H1 (cell line): ENCODE measurements at regions not wholly inside any gene's neighbourhood (a gene's known extent, or its start where the extent isn't known, plus 50 kb on each side); places are given as distances from the start of the nearest gene placed in this dataset.

Experiments used
- CTCF ChIA-PET: fragments of 300-600 bp; sonication (Branson Sonifier 250); formaldehyde crosslinking; loops from one replicate; lab custom pipeline; 2021; ENCODE audit not compliant: partially characterized antibody; lab: Charles Lee
- POLR2A ChIA-PET: fragments of 300-600 bp; sonication (Branson Sonifier 250); formaldehyde crosslinking; loops from one replicate; lab custom pipeline; 2021; ENCODE audit warnings: inconsistent platforms; ENCODE audit not compliant: partially characterized antibody; lab: Charles Lee
- DNase-seq, 2 experiments: peaks; one replicate each; pipeline versions ENCODE4 v3.0.0 to v3.0.0-alpha.2; 2010 to 2022; ENCODE audit warnings: low spot score in 2 of 2, low read depth in 1 of 2, mixed read lengths in 1 of 2
- FAIRE-seq: peaks from 2 replicates; lab custom pipeline; 2011; peaks lifted over from hg19 to GRCh38; lab: Jason Lieb, UNC
- H2AFZ ChIP-seq: 2 replicates; pipeline ENCODE4 v1.8.1; 2012; ENCODE audit warnings: low read length, inconsistent platforms
- H2AK5ac ChIP-seq: 2 replicates; pipeline ENCODE4 v1.6.1; 2013; ENCODE audit warnings: low read depth, low read length
- H2BK120ac ChIP-seq: replicated peaks from 2 replicates; pipeline ENCODE3; 2013; ENCODE audit warnings: low read depth, low read length, inconsistent platforms
- H2BK12ac ChIP-seq: 2 replicates; pipeline ENCODE4 v1.6.1; 2013; ENCODE audit warnings: low read depth, low read length
- H2BK15ac ChIP-seq: 2 replicates; pipeline ENCODE4 v1.6.1; 2013; ENCODE audit warnings: low read length
- H2BK20ac ChIP-seq: 2 replicates; pipeline ENCODE4 v1.6.1; 2013; ENCODE audit warnings: low read length
- H2BK5ac ChIP-seq: 2 replicates; pipeline ENCODE4 v1.6.1; 2013; ENCODE audit warnings: low read depth, low read length
- H3K14ac ChIP-seq: 2 replicates; pipeline ENCODE4 v1.6.1; 2013; ENCODE audit warnings: inconsistent platforms; ENCODE audit not compliant: insufficient read length
- H3K18ac ChIP-seq: 2 replicates; pipeline ENCODE4 v1.6.1; 2013; ENCODE audit warnings: low read length; ENCODE audit errors: extremely low read depth
- H3K23ac ChIP-seq: 2 replicates; pipeline ENCODE4 v1.6.1; 2013; ENCODE audit warnings: inconsistent platforms; ENCODE audit not compliant: insufficient read length
- H3K23me2 ChIP-seq: 2 replicates; pipeline ENCODE4 v1.6.1; 2013; ENCODE audit warnings: low read depth, low read length
- H3K27ac ChIP-seq: 2 replicates; pipeline ENCODE4 v1.6.1; 2011; ENCODE audit warnings: low read depth, low read length, inconsistent platforms
- H3K27me3 ChIP-seq, 4 experiments: replicated peaks in 1 of 4; 1 replicate in 1 of 4; 2 replicates in 3 of 4; pipeline versions ENCODE4 v1.6.1 to v1.8.1; 2011 to 2013; ENCODE audit warnings: low read length in 3 of 4, mild to moderate bottlenecking in 3 of 4, inconsistent platforms in 2 of 4, mixed read lengths in 2 of 4, moderate library complexity in 1 of 4; ENCODE audit not compliant: control insufficient read depth in 3 of 4, insufficient read depth in 3 of 4; ENCODE audit errors: extremely low read depth in 1 of 4
- H3K36me3 ChIP-seq, 4 experiments: 2 replicates each; pipeline versions ENCODE4 v1.6.1 to v1.8.1; 2011 to 2013; ENCODE audit warnings: mild to moderate bottlenecking in 4 of 4, low read length in 3 of 4, moderate library complexity in 2 of 4, control low read depth in 1 of 4, inconsistent platforms in 1 of 4; ENCODE audit not compliant: insufficient read depth in 4 of 4, control insufficient read depth in 2 of 4
- H3K4ac ChIP-seq: replicated peaks from 2 replicates; pipeline ENCODE3; 2013; ENCODE audit warnings: low read length, low read depth, mixed read lengths, inconsistent platforms; ENCODE audit not compliant: insufficient read length
- H3K4me1 ChIP-seq, 4 experiments: replicated peaks in 1 of 4; 1 replicate in 1 of 4; 2 replicates in 3 of 4; pipeline versions ENCODE4 v1.6.1 to v1.8.1; 2011 to 2013; ENCODE audit warnings: low read length in 3 of 4, inconsistent platforms in 2 of 4, mixed read lengths in 1 of 4; ENCODE audit not compliant: insufficient read depth in 4 of 4, control insufficient read depth in 3 of 4
- H3K4me2 ChIP-seq, 2 experiments: 2 replicates each; pipeline versions ENCODE4 v1.6.1 to v1.8.1; 2011 to 2013; ENCODE audit warnings: low read depth in 2 of 2, low read length in 2 of 2, control low read depth in 1 of 2, inconsistent platforms in 1 of 2, mild to moderate bottlenecking in 1 of 2; ENCODE audit not compliant: insufficient read depth in 1 of 2
- H3K4me3 ChIP-seq, 4 experiments: fragments of 200-600, 300-600 bp in 1 of 4; sonication (generic), shearing (Covaris generic), sonication (Bioruptor Twin) in 1 of 4; 2 replicates each; pipeline versions ENCODE4 v1.5.1 to v1.8.1; 2011 to 2016; ENCODE audit warnings: low read length in 4 of 4, low read depth in 3 of 4, control low read depth in 2 of 4, inconsistent platforms in 2 of 4, mild to moderate bottlenecking in 2 of 4, mixed read lengths in 1 of 4, moderate library complexity in 1 of 4; ENCODE audit not compliant: insufficient read depth in 2 of 4; ENCODE audit errors: extremely low read depth in 1 of 4
- H3K56ac ChIP-seq: replicated peaks from 2 replicates; pipeline ENCODE3; 2013; ENCODE audit warnings: low read depth, mild to moderate bottlenecking, mixed read lengths, low read length, inconsistent platforms; ENCODE audit not compliant: insufficient read length
- H3K79me1 ChIP-seq: 2 replicates; pipeline ENCODE4 v1.6.1; 2013; ENCODE audit warnings: low read depth, low read length, control low read depth
- H3K79me2 ChIP-seq, 2 experiments: 2 replicates each; pipeline versions ENCODE4 v1.6.1 to v1.8.1; 2012 to 2013; ENCODE audit warnings: low read length in 2 of 2, mild to moderate bottlenecking in 2 of 2, inconsistent platforms in 1 of 2; ENCODE audit not compliant: insufficient read depth in 2 of 2, control insufficient read depth in 1 of 2
- H3K9ac ChIP-seq, 4 experiments: replicated peaks in 1 of 4; 1 replicate in 1 of 4; 2 replicates in 3 of 4; pipeline versions ENCODE4 v1.6.1 to v1.8.1; 2011 to 2013; ENCODE audit warnings: low read depth in 3 of 4, low read length in 3 of 4, control low read depth in 2 of 4, mild to moderate bottlenecking in 2 of 4, moderate library complexity in 2 of 4, inconsistent platforms in 1 of 4; ENCODE audit errors: extremely low read depth in 1 of 4
- H3K9me3 ChIP-seq, 2 experiments: 2 replicates each; pipeline versions ENCODE4 v1.6.1 to v1.8.1; 2012 to 2013; ENCODE audit warnings: mild to moderate bottlenecking in 2 of 2, moderate library complexity in 2 of 2, control low read depth in 1 of 2, inconsistent platforms in 1 of 2, low read depth in 1 of 2, low read length in 1 of 2, mixed read lengths in 1 of 2; ENCODE audit not compliant: insufficient read depth in 2 of 2
- H4K20me1 ChIP-seq, 2 experiments: replicated peaks in 1 of 2; 2 replicates each; pipeline versions ENCODE3 to v1.8.1; 2011 to 2013; ENCODE audit warnings: inconsistent platforms in 2 of 2, low read length in 2 of 2, mild to moderate bottlenecking in 1 of 2; ENCODE audit not compliant: insufficient read depth in 2 of 2, control insufficient read depth in 1 of 2
- H4K5ac ChIP-seq: 2 replicates; pipeline ENCODE4 v1.6.1; 2013; ENCODE audit warnings: low read length, low read depth, mixed read lengths, inconsistent platforms; ENCODE audit not compliant: insufficient read length
- H4K8ac ChIP-seq: 2 replicates; pipeline ENCODE4 v1.8.0; 2013; ENCODE audit warnings: mild to moderate bottlenecking, moderate library complexity, low read length, inconsistent platforms; ENCODE audit not compliant: insufficient read depth; ENCODE audit errors: extremely low read depth
- H4K91ac ChIP-seq: replicated peaks from 2 replicates; pipeline ENCODE3; 2013; ENCODE audit warnings: low read length, mixed read lengths, inconsistent platforms; ENCODE audit not compliant: insufficient read length
- ASH2L ChIP-seq: fragments of 200-600, 300-600 bp; sonication (generic); IDR thresholded peaks from one replicate; pipeline ENCODE4 v1.7.1; 2017; ENCODE audit warnings: low read length
- ATF2 ChIP-seq: IDR thresholded peaks from 2 replicates; pipeline ENCODE4 v1.6.1; 2012; ENCODE audit warnings: low read length, inconsistent platforms
- GABPA ChIP-seq: IDR thresholded peaks from 2 replicates; pipeline ENCODE4 v1.6.1; 2011; ENCODE audit warnings: mild to moderate bottlenecking, low read length, moderate library complexity, borderline replicate concordance; ENCODE audit not compliant: insufficient read depth
- JUN ChIP-seq: IDR thresholded peaks from 2 replicates; pipeline ENCODE4 v1.6.1; 2011; ENCODE audit warnings: low read depth, mild to moderate bottlenecking, improper control_type of control experiment, low read length
- MAX ChIP-seq: IDR thresholded peaks from 2 replicates; pipeline ENCODE4 v1.6.1; 2012; ENCODE audit warnings: inconsistent platforms
- POLR2AphosphoS5 ChIP-seq: IDR thresholded peaks from 2 replicates; pipeline ENCODE4 v1.6.1; 2011; ENCODE audit warnings: low read depth, low read length
- RAD21 ChIP-seq, 2 experiments: IDR thresholded peaks in 1 of 2; conservative IDR thresholded peaks in 1 of 2; 2 replicates each; pipeline ENCODE4 v1.6.1; 2011; ENCODE audit warnings: low read depth in 2 of 2, low read length in 2 of 2, improper control_type of control experiment in 1 of 2, inconsistent platforms in 1 of 2, mild to moderate bottlenecking in 1 of 2, moderate library complexity in 1 of 2
- SAP30 ChIP-seq: fragments of 300-600 bp; sonication (generic); IDR thresholded peaks from 2 replicates; pipeline ENCODE4 v1.7.1; 2012; ENCODE audit warnings: low read length, moderate library complexity, mild to moderate bottlenecking, inconsistent platforms; ENCODE audit not compliant: insufficient read depth, insufficient replicate concordance
- SIN3A ChIP-seq, 2 experiments: IDR thresholded peaks in 1 of 2; conservative IDR thresholded peaks in 1 of 2; 2 replicates each; pipeline ENCODE4 v1.6.1; 2011 to 2012; ENCODE audit warnings: low read length in 2 of 2, improper control_type of control experiment in 1 of 2, low read depth in 1 of 2, mild to moderate bottlenecking in 1 of 2
- SP1 ChIP-seq: IDR thresholded peaks from 2 replicates; pipeline ENCODE4 v1.6.1; 2011; ENCODE audit warnings: low read depth, low read length
- SRF ChIP-seq: IDR thresholded peaks from 2 replicates; pipeline ENCODE4 v1.6.1; 2011; ENCODE audit warnings: mild to moderate bottlenecking, low read depth, low read length, moderate library complexity
- SUZ12 ChIP-seq: fragments of 200-600 bp; sonication (generic); IDR thresholded peaks from 2 replicates; pipeline ENCODE4 v1.6.1; 2012; ENCODE audit warnings: mild to moderate bottlenecking, inconsistent platforms, low read length, moderate library complexity, mixed read lengths
- WGBS, 2 experiments: shearing (Covaris generic) in 1 of 2; methylation state at CpG; one replicate each; pipeline versions ENCODE4 v1.1.6 to v1.1.7; 2013 to 2015; ENCODE audit warnings: low lambda C conversion rate in 2 of 2, mixed read lengths in 2 of 2, inconsistent platforms in 1 of 2, low coverage in 1 of 2, missing lambda C conversion rate in 1 of 2; ENCODE audit not compliant: insufficient replicate concordance in 2 of 2, insufficient coverage in 1 of 2, insufficient read length in 1 of 2; ENCODE audit errors: extremely low coverage in 1 of 2, missing lambda C conversion rate in 1 of 2; 5-methylcytosine and 5-hydroxymethylcytosine counted together

GRCh38 chr11:30149998-30150397 lies 80.8 kb upstream of the FSHB start:
- FAIRE-seq, result no peak
- H2BK12ac ChIP-seq, result no peak overlapping the region
- H3K79me2 ChIP-seq, result no peaks in the 10 kb centered on the region
- TF ChIP-seq POLR2AphosphoS5, result no peak
- TF ChIP-seq SUZ12, result no peak
- no peak for TF ChIP-seq SAP30
- TF ChIP-seq ASH2L, result no peak
- no peak for TF ChIP-seq SRF
- TF ChIP-seq RAD21 (IDR thresholded peaks at IDR 0.05 in 1 of 2, conservative IDR thresholded peaks at IDR 0.05 in 1 of 2; ENCODE audit: low read depth in 2 of 2, low read length in 2 of 2), result no peak
- TF ChIP-seq SP1, result no peak
- TF ChIP-seq GABPA, result no peak
- no peak for TF ChIP-seq SIN3A (conservative IDR thresholded peaks at IDR 0.05 in 1 of 2, IDR thresholded peaks at IDR 0.05 in 1 of 2; ENCODE audit: low read depth in 1 of 2, low read length in 2 of 2)
- TF ChIP-seq JUN, result no peak
- no peak for TF ChIP-seq ATF2
- no peak for TF ChIP-seq MAX

More at GRCh38 chr11:30149998-30150397, 80.8 kb upstream of the FSHB start:
- Histone ChIP-seq H3K27ac (no peak overlapping the region), H3K14ac (no peak overlapping the region), H3K4me1 (no peaks in the 10 kb centered on the region), H2AFZ (no peak overlapping the region), H3K36me3 (no peaks in the 10 kb centered on the region), H4K8ac (no peak overlapping the region), H2AK5ac (no peak overlapping the region), H4K5ac (no peak overlapping the region), H3K4me2 (no peak overlapping the region), H2BK15ac (no peak overlapping the region), H3K79me1 (no peaks in the 10 kb centered on the region), H2BK5ac (no peak overlapping the region), H3K4me3 (no peak overlapping the region), H3K56ac (no peak overlapping the region), H3K23me2 (no peaks in the 10 kb centered on the region; the same call in 1 of the 2 replicates), H3K4ac (no peak overlapping the region), H3K9ac (no peak overlapping the region), H3K23ac (no peak overlapping the region), H4K20me1 (no peaks in the 10 kb centered on the region), H2BK20ac (no peak overlapping the region), H2BK120ac (no peak overlapping the region), H3K9me3 (no peaks in the 10 kb centered on the region), H3K18ac (no peak overlapping the region), H3K27me3 (no peaks in the 10 kb centered on the region; a peak in 1 of 7 replicates), H4K91ac (no peak overlapping the region)
- WGBS, 2 experiments, result 93% methylated on average over 1 of the region's 1 CpG; no CpG with 5 or more reads in 1 of the 2 experiments
- ChIA-PET POLR2A (no interaction called here), CTCF (interaction anchor here (0.6 to 8.8 kb wide), 6 partner anchors 8 to 768 kb away, joined by 3 to 54 read pairs (median 7); no protein-coding TSS in a partner anchor)
- no peak for DNase-seq
